ENCODE measurements at regions not wholly inside any gene's neighbourhood (a gene's known extent, or its start where the extent isn't known, plus 50 kb on each side); places are given as distances from the start of the nearest gene placed in this dataset.
A peak's percentile ranks its signal among the peaks of the same experiment; 100 is the strongest.

DNA sequence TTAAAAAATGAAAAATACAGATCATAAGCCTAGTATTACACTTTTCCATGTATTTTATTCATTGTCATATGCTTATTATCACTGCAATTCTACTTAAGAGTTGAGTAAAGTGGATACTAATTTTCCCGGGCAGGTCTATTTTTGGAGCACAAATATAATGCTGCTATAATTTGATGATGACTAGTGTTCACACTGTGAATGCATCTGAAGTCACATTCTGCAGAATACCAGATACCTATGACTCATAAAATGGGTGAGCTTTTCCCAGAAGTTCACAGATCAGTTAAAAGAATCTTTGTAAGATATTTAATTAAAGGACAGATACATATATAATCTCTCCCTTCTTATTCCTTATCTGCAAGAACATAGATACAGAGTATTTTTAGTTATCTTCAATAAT lies 79.8 kb upstream of the MC4R start:
- H3K18ac ChIP-seq (ENCODE audit: low read depth, low read length): no peak overlapping the region
- H2BK20ac ChIP-seq (ENCODE audit: low read depth, low read length): no peak overlapping the region
- H3K4me2 ChIP-seq (ENCODE audit: low read depth, low read length): no peak overlapping the region
- no peak overlapping the region for H4K8ac ChIP-seq (ENCODE audit: low read depth in 2 of 2, low read length in 2 of 2)
- H3K36me3 ChIP-seq (ENCODE audit: control insufficient read depth, insufficient read depth, low read length): no peaks in the 10 kb centered on the region
- H4K5ac ChIP-seq (ENCODE audit: low read depth, low read length): no peak overlapping the region
- H3K14ac ChIP-seq (replicated peaks; ENCODE audit: low read depth, low read length): no peak overlapping the region
- no peaks in the 10 kb centered on the region for H3K4me1 ChIP-seq (ENCODE audit: control insufficient read depth, insufficient read depth, low read length)
- H2BK120ac ChIP-seq (ENCODE audit: low read depth, low read length): no peak overlapping the region
- no peak overlapping the region for H3K9ac ChIP-seq (ENCODE audit: low read depth, low read length)
- in situ Hi-C loops (cut with MboI; ENCODE audit: low sequenced_read_pairs) (no loop called here), intact Hi-C loops (cut with micrococcal nuclease) (no loop called here), dilution Hi-C loops (cut with HindIII; ENCODE audit: low sequenced_read_pairs, unreplicated experiment) (no loop called here)
- BruUV-seq (replicated peaks): no TSS peak
- no peaks in the 10 kb centered on the region for H3K9me1 ChIP-seq (ENCODE audit: insufficient read depth, low read length)
- H2BK15ac ChIP-seq (ENCODE audit: low read depth, low read length): no peak overlapping the region
- no peaks in the 10 kb centered on the region for H3K27me3 ChIP-seq (ENCODE audit: control insufficient read depth, insufficient read depth, low read length)
- H4K20me1 ChIP-seq (ENCODE audit: insufficient read depth, low read length): no peaks in the 10 kb centered on the region
- TF ChIP-seq CEBPB (IDR thresholded peaks at IDR 0.05; ENCODE audit: low read depth, low read length) (no peak), MAZ (IDR thresholded peaks at IDR 0.05; ENCODE audit: borderline replicate concordance, low read depth, low read length) (no peak), MXI1 (IDR thresholded peaks at IDR 0.05; ENCODE audit: borderline replicate concordance, low read depth, low read length) (no peak), MAFK (IDR thresholded peaks at IDR 0.05; ENCODE audit: low read depth, low read length) (no peak), POLR2A (IDR thresholded peaks at IDR 0.05; ENCODE audit: low read depth, low read length) (no peak), RAD21 (IDR thresholded peaks at IDR 0.05; ENCODE audit: low read length) (no peak), CHD1 (IDR thresholded peaks at IDR 0.05; ENCODE audit: low read depth, low read length) (no peak), SMC3 (IDR thresholded peaks at IDR 0.05; ENCODE audit: low read depth, low read length) (no peak), FOS (IDR thresholded peaks at IDR 0.05; ENCODE audit: low read depth, low read length) (no peak), RFX5 (IDR thresholded peaks at IDR 0.05; ENCODE audit: low read depth, low read length) (no peak), NFE2L2 (IDR thresholded peaks at IDR 0.05; ENCODE audit: low read depth, low read length) (no peak), RCOR1 (IDR thresholded peaks at IDR 0.05; ENCODE audit: insufficient replicate concordance, low read length) (no peak), BHLHE40 (IDR thresholded peaks at IDR 0.05; ENCODE audit: low read depth, low read length) (no peak)
- TF ChIP-seq, protein P1, sequence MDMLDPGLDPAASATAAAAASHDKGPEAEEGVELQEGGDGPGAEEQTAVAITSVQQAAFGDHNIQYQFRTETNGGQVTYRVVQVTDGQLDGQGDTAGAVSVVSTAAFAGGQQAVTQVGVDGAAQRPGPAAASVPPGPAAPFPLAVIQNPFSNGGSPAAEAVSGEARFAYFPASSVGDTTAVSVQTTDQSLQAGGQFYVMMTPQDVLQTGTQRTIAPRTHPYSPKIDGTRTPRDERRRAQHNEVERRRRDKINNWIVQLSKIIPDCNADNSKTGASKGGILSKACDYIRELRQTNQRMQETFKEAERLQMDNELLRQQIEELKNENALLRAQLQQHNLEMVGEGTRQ (IDR thresholded peaks at IDR 0.05; ENCODE audit: low read depth, low read length): no peak
- TF ChIP-seq, protein P2, sequence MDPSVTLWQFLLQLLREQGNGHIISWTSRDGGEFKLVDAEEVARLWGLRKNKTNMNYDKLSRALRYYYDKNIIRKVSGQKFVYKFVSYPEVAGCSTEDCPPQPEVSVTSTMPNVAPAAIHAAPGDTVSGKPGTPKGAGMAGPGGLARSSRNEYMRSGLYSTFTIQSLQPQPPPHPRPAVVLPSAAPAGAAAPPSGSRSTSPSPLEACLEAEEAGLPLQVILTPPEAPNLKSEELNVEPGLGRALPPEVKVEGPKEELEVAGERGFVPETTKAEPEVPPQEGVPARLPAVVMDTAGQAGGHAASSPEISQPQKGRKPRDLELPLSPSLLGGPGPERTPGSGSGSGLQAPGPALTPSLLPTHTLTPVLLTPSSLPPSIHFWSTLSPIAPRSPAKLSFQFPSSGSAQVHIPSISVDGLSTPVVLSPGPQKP (IDR thresholded peaks at IDR 0.05; ENCODE audit: borderline replicate concordance, low read depth, low read length): no peak
- TF ChIP-seq, protein P3, sequence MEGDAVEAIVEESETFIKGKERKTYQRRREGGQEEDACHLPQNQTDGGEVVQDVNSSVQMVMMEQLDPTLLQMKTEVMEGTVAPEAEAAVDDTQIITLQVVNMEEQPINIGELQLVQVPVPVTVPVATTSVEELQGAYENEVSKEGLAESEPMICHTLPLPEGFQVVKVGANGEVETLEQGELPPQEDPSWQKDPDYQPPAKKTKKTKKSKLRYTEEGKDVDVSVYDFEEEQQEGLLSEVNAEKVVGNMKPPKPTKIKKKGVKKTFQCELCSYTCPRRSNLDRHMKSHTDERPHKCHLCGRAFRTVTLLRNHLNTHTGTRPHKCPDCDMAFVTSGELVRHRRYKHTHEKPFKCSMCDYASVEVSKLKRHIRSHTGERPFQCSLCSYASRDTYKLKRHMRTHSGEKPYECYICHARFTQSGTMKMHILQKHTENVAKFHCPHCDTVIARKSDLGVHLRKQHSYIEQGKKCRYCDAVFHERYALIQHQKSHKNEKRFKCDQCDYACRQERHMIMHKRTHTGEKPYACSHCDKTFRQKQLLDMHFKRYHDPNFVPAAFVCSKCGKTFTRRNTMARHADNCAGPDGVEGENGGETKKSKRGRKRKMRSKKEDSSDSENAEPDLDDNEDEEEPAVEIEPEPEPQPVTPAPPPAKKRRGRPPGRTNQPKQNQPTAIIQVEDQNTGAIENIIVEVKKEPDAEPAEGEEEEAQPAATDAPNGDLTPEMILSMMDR (conservative IDR thresholded peaks at IDR 0.05; ENCODE audit: low read depth, low read length): no peak
- WGBS, 2 experiments (ENCODE audit: extremely low coverage in 2 of 2, insufficient read length in 1 of 2): no CpG with 5 or more reads among the region's 1 CpG
- no peak overlapping the region for H3K56ac ChIP-seq (ENCODE audit: extremely low read depth, insufficient read depth, low read length)
- no peak overlapping the region for H3K4me3 ChIP-seq (ENCODE audit: insufficient read depth, low read depth, low read length)
- ChIA-PET POLR2A (ENCODE audit: unreplicated experiment) (no interaction called here), CTCF (interaction anchor here (1.1 kb wide), 1 partner anchor 9 kb away, joined by 3 read pairs; no protein-coding TSS in a partner anchor)
- H3K23ac ChIP-seq (ENCODE audit: low read depth, low read length): no peak overlapping the region
- no peaks in the 10 kb centered on the region for H3K79me1 ChIP-seq (ENCODE audit: low read depth in 1 of 2, low read length in 2 of 2)
- H3K9me3 ChIP-seq (ENCODE audit: control insufficient read depth, insufficient read depth, low read length): no peaks in the 10 kb centered on the region
- ATAC-seq (ENCODE audit: low read depth) (no peak), DNase-seq (peak; percentile 3)
- H3K27ac ChIP-seq (ENCODE audit: insufficient read depth, low read length): no peak overlapping the region
- no peak overlapping the region for H2AK5ac ChIP-seq (ENCODE audit: low read depth, low read length)
- H2BK5ac ChIP-seq (ENCODE audit: low read depth, low read length, poor library complexity, severe bottlenecking): no peak overlapping the region
- H2AK9ac ChIP-seq (replicated peaks; ENCODE audit: low read depth, low read length, poor library complexity): no peak overlapping the region
- no peak overlapping the region for H4K91ac ChIP-seq (ENCODE audit: insufficient read depth, low read depth, low read length)
- H3K4ac ChIP-seq (ENCODE audit: low read depth, low read length): no peak overlapping the region
- H2AFZ ChIP-seq (replicated peaks; ENCODE audit: low read length, poor library complexity): no peak overlapping the region

Measured in IMR-90 (cell line).